HepG2 (cell line): ENCODE measurements at regions not wholly inside any gene's neighbourhood (a gene's known extent, or its start where the extent isn't known, plus 50 kb on each side); places are given as distances from the start of the nearest gene placed in this dataset.

Source experiments
- AGO1 ChIP-seq: fragments of 200-400 bp; formaldehyde crosslinking; IDR thresholded peaks from 2 replicates; pipeline ENCODE4 v1.6.1; 2017; ENCODE audit warnings: mild to moderate bottlenecking, low read depth, low read length, moderate library complexity; ENCODE audit not compliant: poor library complexity, severe bottlenecking
- BCL6 ChIP-seq: IDR thresholded peaks from 2 replicates; pipeline ENCODE4 v1.6.1; 2016; ENCODE audit warnings: missing genetic modification reagents, missing compliant biosample characterization
- FOXA1 ChIP-seq, 2 experiments: fragments of 450-650 bp in 1 of 2; sonication (generic) in 1 of 2; formaldehyde crosslinking in 1 of 2; IDR thresholded peaks; 2 replicates each; pipeline versions ENCODE4 v1.4.0 to v1.6.1; 2016 to 2020; ENCODE audit warnings: missing genetic modification reagents in 1 of 2
- HOXA7 ChIP-seq: sonication (generic); formaldehyde crosslinking; IDR thresholded peaks from 2 replicates; pipeline ENCODE4 v1.8.1; 2022; ENCODE audit warnings: mild to moderate bottlenecking, missing genetic modification reagents, moderate library complexity
- TBX3 ChIP-seq: fragments of 450-650 bp; IDR thresholded peaks from 2 replicates; pipeline ENCODE4 v1.6.1; 2017; ENCODE audit warnings: antibody characterized with exemption, mild to moderate bottlenecking, inconsistent platforms, borderline replicate concordance
- ZBTB42 ChIP-seq: sonication (generic); formaldehyde crosslinking; IDR thresholded peaks from 2 replicates; pipeline ENCODE4 v1.5.0; 2020; ENCODE audit warnings: mild to moderate bottlenecking, missing genetic modification reagents
- ZFP37 ChIP-seq: sonication (generic); formaldehyde crosslinking; IDR thresholded peaks from 2 replicates; pipeline ENCODE4 v1.4.0; 2020; ENCODE audit warnings: missing genetic modification reagents, borderline replicate concordance
- TF ChIP-seq, protein P1 (sequence below): sonication (generic); formaldehyde crosslinking; IDR thresholded peaks from one replicate; pipeline ENCODE4 v1.5.1; 2020; ENCODE audit warnings: mild to moderate bottlenecking, missing genetic modification reagents; ENCODE audit errors: not compliant biosample characterization
- TF ChIP-seq, protein P2 (sequence below): sonication (generic); formaldehyde crosslinking; IDR thresholded peaks from 2 replicates; pipeline ENCODE4 v1.4.0; 2020; ENCODE audit warnings: missing genetic modification reagents, borderline replicate concordance
- TF ChIP-seq, protein P3 (sequence below): sonication (generic); formaldehyde crosslinking; IDR thresholded peaks from 2 replicates; pipeline ENCODE4; 2020; ENCODE audit warnings: missing genetic modification reagents, mild to moderate bottlenecking, borderline replicate concordance
- TF ChIP-seq, protein P4 (sequence below): sonication (generic); formaldehyde crosslinking; IDR thresholded peaks from 2 replicates; pipeline ENCODE4 v1.8.0; 2022; ENCODE audit warnings: missing genetic modification reagents, mild to moderate bottlenecking, inconsistent platforms, borderline replicate concordance

DNA sequence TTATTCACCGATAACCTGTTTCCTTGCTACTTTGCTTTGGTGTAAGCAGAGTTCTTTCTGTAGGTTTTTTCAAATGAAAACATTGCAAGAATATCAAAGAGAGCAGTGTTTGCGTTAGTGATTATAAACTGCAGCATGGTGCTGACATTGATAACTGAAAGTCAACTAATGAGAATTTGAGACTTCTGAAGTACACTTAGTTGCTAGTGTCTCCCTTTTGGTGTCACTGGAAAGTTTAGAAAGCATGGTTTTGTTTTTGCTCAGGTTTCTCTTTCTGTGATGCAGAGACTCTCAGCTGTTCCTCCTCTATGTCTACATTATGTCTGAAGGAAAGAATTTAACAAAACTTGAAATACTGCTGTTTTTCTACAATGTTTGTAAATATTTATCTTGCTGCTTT, 80.2 kb upstream of the ZNF169 start (continued):
- TF ChIP-seq FOXA1 (IDR thresholded peaks at IDR 0.05) (no peak), FOXA1 (CRISPR knock-in tag; IDR thresholded peaks at IDR 0.05) (0 out of 2 replicates have a peak, but pooled peaks have one; percentile 17), ZBTB42 (CRISPR knock-in tag) (no peak), BCL6 (peak; percentile 70), AGO1 (no peak), TBX3 (peak; percentile 50; the same call in 1 of the 2 replicates), ZFP37 (CRISPR knock-in tag) (no peak), HOXA7 (CRISPR knock-in tag) (no peak)
- TF ChIP-seq, protein P1, sequence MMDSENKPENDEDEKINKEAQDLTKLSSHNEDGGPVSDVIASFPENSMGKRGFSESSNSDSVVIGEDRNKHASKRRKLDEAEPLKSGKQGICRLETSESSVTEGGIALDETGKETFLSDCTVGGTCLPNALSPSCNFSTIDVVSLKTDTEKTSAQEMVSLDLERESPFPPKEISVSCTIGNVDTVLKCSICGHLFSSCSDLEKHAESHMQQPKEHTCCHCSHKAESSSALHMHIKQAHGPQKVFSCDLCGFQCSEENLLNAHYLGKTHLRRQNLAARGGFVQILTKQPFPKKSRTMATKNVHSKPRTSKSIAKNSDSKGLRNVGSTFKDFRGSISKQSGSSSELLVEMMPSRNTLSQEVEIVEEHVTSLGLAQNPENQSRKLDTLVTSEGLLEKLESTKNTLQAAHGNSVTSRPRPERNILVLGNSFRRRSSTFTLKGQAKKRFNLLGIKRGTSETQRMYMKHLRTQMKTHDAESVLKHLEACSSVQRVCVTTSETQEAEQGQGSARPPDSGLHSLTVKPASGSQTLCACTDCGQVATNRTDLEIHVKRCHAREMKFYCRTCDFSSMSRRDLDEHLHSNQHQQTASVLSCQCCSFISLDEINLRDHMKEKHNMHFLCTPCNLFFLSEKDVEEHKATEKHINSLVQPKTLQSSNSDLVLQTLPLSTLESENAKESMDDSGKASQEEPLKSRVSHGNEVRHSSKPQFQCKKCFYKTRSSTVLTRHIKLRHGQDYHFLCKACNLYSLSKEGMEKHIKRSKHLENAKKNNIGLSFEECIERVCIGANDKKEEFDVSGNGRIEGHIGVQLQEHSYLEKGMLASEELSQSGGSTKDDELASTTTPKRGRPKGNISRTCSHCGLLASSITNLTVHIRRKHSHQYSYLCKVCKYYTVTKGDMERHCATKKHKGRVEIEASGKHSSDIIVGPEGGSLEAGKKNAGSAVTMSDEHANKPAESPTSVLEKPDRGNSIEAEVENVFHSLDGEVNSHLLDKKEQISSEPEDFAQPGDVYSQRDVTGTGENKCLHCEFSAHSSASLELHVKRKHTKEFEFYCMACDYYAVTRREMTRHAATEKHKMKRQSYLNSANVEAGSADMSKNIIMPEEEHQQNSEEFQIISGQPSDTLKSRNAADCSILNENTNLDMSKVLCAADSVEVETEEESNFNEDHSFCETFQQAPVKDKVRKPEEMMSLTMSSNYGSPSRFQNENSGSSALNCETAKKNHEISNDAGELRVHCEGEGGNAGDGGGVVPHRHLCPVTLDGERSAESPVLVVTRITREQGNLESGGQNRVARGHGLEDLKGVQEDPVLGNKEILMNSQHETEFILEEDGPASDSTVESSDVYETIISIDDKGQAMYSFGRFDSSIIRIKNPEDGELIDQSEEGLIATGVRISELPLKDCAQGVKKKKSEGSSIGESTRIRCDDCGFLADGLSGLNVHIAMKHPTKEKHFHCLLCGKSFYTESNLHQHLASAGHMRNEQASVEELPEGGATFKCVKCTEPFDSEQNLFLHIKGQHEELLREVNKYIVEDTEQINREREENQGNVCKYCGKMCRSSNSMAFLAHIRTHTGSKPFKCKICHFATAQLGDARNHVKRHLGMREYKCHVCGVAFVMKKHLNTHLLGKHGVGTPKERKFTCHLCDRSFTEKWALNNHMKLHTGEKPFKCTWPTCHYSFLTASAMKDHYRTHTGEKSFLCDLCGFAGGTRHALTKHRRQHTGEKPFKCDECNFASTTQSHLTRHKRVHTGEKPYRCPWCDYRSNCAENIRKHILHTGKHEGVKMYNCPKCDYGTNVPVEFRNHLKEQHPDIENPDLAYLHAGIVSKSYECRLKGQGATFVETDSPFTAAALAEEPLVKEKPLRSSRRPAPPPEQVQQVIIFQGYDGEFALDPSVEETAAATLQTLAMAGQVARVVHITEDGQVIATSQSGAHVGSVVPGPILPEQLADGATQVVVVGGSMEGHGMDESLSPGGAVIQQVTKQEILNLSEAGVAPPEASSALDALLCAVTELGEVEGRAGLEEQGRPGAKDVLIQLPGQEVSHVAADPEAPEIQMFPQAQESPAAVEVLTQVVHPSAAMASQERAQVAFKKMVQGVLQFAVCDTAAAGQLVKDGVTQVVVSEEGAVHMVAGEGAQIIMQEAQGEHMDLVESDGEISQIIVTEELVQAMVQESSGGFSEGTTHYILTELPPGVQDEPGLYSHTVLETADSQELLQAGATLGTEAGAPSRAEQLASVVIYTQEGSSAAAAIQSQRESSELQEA (CRISPR knock-in tag) = no peak
- TF ChIP-seq, protein P2, sequence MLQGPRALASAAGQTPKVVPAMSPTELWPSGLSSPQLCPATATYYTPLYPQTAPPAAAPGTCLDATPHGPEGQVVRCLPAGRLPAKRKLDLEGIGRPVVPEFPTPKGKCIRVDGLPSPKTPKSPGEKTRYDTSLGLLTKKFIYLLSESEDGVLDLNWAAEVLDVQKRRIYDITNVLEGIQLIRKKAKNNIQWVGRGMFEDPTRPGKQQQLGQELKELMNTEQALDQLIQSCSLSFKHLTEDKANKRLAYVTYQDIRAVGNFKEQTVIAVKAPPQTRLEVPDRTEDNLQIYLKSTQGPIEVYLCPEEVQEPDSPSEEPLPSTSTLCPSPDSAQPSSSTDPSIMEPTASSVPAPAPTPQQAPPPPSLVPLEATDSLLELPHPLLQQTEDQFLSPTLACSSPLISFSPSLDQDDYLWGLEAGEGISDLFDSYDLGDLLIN (CRISPR knock-in tag) = no peak
- TF ChIP-seq, protein P3, sequence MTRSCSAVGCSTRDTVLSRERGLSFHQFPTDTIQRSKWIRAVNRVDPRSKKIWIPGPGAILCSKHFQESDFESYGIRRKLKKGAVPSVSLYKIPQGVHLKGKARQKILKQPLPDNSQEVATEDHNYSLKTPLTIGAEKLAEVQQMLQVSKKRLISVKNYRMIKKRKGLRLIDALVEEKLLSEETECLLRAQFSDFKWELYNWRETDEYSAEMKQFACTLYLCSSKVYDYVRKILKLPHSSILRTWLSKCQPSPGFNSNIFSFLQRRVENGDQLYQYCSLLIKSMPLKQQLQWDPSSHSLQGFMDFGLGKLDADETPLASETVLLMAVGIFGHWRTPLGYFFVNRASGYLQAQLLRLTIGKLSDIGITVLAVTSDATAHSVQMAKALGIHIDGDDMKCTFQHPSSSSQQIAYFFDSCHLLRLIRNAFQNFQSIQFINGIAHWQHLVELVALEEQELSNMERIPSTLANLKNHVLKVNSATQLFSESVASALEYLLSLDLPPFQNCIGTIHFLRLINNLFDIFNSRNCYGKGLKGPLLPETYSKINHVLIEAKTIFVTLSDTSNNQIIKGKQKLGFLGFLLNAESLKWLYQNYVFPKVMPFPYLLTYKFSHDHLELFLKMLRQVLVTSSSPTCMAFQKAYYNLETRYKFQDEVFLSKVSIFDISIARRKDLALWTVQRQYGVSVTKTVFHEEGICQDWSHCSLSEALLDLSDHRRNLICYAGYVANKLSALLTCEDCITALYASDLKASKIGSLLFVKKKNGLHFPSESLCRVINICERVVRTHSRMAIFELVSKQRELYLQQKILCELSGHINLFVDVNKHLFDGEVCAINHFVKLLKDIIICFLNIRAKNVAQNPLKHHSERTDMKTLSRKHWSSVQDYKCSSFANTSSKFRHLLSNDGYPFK (CRISPR knock-in tag) = no peak
- TF ChIP-seq, protein P4, sequence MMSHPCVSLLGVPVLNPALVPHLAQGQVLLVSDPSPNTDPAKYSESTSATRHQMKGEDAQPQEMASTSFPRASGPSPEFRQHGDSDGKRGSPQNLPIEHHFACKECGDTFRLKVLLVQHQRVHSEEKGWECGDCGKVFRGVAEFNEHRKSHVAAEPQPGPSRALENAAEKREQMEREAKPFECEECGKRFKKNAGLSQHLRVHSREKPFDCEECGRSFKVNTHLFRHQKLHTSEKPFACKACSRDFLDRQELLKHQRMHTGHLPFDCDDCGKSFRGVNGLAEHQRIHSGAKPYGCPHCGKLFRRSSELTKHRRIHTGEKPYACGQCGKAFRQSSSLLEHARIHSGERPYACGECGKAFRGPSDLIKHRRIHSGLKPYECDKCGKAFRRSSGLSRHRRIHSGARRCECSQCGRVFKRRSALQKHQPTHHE = no peak
